ENCODE measurements at regions not wholly inside any gene's neighbourhood (a gene's known extent, or its start where the extent isn't known, plus 50 kb on each side); places are given as distances from the start of the nearest gene placed in this dataset.

DNA sequence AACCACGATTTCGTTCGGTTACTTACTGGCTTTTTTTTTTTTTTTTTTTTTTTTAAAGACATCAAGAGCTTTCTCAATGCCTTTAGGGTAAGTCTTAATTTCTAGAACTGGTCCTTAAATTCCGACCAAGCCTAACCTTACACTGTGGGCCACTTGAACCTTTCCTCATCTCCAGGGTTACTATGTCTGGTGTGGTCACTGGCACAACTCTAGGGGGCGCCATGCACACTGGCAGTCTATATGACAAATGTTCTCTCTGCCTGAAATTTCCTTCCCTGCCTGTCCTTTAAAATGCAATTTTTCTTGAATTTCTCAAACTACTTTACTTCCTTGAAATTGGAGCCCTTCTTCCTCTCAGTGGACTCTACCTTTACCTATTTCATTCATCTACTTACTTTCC is 227.4 kb downstream of the KLF5 start:
- in situ Hi-C loops (cut with MboI; ENCODE audit: low sequenced_read_pairs), result no loop called here

- in situ Hi-C loops (cut with MboI; ENCODE audit: low sequenced_read_pairs), result no loop called here
These were observed 225.5 kb downstream of the KLF5 start for GRCh38 chr13:73284081-73284874.

DNA sequence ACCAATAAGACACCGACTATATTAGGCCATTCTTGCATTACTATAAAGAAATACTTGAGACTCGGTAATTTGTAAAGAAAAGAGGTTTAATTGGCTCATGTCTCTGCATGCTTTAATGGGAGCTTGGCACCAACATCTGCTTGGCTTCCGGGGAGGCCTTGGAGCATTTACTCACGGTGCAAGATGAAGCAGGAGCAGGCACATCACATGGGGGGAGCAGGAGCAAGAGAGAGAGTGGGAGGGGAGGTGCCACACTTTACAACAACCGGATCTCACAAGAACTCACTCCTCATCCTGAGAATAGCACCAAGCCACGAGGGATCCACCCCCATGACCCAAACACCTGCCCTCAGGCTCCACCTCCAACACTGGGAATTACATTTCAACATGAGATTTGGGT is 224.8 kb downstream of the KLF5 start:
- in situ Hi-C loops (cut with MboI; ENCODE audit: low sequenced_read_pairs), result no loop called here

DNA sequence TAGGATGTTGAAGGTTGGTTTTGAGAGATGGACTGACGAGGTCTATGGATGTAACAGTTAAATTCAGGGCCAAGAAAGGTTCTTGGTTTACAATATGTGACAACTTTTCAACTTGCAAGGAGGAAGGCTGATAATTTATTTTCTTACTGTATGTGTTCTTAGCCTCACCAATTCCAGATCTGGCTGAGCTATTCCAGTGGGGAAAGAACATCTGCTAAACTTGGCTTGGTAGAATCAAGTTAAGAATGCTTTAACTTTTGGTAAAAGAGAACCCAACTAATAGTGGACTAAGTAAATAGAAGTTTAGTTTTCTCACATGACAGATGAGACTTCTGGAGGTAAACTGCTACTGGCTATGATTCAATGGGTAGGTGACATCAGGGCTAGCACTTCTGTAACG is 222.9 kb downstream of the KLF5 start:
- in situ Hi-C loops (cut with MboI; ENCODE audit: low sequenced_read_pairs), result no loop called here

GRCh38 chr13:73278186-73278585 is 219.4 kb downstream of the KLF5 start:
- in situ Hi-C loops (cut with MboI; ENCODE audit: low sequenced_read_pairs), result no loop called here

DNA sequence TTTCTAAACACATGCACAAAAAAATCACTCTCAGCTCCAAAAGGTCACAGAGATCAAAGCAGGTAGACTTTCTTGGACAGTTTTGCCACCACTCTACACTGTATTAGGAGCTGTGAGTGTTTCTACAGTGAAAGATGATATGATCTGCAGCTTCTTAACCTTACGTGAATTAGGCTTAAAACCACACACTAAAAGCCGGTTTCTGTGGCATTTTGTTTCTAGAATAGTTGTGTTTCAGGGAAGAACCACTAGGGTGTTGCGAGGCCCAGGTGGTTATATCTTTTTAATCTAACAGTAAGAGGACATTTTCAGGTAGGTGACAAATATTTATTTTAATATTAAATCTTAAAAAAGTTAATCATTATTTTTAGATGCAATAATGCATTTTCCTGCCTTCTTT is 216.4 kb downstream of the KLF5 start:
- in situ Hi-C loops (cut with MboI; ENCODE audit: low sequenced_read_pairs), result no loop called here

DNA sequence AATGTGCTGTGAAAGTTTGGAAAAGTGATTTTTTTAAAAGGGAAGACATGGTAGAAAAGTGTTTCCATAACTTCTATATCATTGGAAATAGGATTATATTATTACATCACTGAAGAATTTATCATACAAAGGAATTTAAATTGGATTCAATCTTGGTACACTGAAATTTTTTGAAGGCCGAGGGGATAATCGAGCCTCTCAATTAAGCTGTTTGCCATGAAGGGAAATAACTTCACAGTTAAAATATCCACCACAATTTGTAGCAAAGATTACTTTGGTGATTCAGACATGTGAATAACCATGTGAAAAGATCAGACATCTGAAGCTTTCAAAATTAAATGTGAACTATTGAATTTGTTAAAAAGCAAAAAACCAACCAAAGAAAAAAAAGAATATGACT is 215.3 kb downstream of the KLF5 start:
- in situ Hi-C loops (cut with MboI; ENCODE audit: low sequenced_read_pairs), result no loop called here

- in situ Hi-C loops (cut with MboI; ENCODE audit: low sequenced_read_pairs), result no loop called here
These were observed 214.9 kb downstream of the KLF5 start for GRCh38 chr13:73273745-73274144.

DNA sequence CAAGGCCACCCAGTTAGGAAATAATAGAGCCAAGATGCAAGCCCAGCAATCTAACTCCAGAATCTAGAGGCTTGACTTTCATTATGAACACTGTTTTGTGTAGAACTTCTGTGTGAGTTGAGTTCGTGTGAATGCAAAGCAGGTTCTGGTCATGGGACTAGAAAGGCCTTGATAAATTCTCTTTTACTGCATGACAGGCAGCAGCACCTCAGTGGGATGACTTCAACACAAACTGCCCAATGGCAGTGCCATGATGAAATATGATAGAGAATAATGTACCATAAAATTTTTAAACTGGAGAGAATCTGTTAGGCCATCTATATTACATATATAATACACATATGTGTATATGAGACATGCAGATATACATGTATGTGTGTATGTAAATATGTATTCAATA is 214.5 kb downstream of the KLF5 start:
- in situ Hi-C loops (cut with MboI; ENCODE audit: low sequenced_read_pairs), result no loop called here

GRCh38 chr13:73272831-73273230 is 214.0 kb downstream of the KLF5 start:
- in situ Hi-C loops (cut with MboI; ENCODE audit: low sequenced_read_pairs), result no loop called here

DNA sequence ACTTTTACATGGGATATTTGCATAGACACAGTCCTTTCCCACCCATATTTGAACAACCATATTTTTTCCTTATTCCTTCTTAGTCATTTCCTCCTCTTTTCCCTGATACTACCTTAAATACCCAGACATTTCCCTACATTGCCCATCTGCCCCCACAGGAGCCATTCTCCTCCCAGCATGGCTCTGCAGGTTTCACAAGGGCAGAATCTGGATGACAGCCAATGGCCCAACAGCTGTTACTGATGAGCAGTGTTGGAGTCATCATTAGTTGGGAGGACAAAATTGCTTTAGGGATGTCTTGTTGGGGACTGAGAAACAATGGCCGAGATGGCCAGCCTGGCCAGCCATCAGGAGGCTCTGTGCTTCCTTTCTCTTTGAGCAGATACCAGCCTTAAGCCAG is 209.5 kb downstream of the KLF5 start:
- in situ Hi-C loops (cut with MboI; ENCODE audit: low sequenced_read_pairs), result no loop called here

- in situ Hi-C loops (cut with MboI; ENCODE audit: low sequenced_read_pairs), result no loop called here
These were observed 207.9 kb downstream of the KLF5 start for GRCh38 chr13:73266640-73267180.

DNA sequence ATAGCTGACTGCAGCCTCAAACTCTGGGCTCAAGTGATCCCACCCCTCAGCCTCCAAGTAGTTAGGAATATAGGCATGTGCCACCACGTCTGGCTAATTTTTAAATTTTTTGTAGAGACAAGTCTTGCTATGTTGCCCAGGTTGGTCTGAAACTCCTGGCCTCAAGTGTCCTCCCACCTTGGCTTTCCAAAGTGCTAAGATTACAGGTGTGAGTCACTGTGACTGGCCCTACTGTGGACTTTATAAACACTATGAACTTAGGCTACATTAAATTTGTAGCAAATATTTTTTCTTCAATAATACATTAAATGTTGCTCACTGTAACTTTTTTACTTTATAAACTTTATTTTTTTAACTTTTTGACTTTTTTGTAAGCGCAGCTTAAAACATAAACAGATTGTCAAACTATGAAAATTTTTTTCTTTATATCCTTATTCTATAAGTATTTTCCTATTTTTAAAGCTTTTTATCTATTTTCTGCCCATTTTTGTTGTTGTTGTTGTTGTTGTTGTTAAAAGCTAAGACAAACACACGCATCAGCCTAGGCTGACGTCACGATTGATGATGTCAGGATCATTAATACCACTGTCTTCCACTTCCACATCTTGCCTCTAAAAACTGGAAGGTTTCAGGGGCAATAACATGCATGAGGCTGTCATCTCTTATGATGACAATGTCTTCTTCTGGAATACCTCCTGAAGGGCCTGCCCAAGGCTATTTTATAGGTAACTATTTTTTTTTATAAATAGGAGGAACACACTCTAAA is 204.2 kb downstream of the KLF5 start:
- in situ Hi-C loops (cut with MboI; ENCODE audit: low sequenced_read_pairs), result no loop called here

DNA sequence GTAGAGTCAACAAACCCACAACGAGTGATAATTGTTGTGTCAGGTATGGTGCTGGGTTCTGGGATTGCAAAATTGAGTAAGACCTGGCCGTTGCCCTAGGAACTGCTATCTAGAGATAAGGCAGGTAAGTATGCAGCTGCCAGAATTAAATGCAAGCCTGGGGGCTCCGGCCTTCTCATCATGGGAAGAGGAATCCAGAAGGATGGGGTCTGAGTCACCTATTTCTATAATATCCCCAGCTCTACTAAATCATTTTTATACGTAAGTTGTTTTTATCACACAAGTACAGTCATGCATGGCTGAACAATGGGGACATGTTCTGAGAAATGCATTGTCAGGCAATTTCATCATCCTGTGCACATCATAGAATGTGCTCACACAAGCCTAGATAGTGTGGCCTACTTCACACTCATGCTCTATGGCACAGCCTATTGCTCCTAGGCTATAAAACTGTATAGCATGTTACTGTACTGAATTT is 203.0 kb downstream of the KLF5 start:
- in situ Hi-C loops (cut with MboI; ENCODE audit: low sequenced_read_pairs), result no loop called here

- in situ Hi-C loops (cut with MboI; ENCODE audit: low sequenced_read_pairs), result no loop called here
These were observed 200.5 kb downstream of the KLF5 start for GRCh38 chr13:73259061-73260017.

DNA sequence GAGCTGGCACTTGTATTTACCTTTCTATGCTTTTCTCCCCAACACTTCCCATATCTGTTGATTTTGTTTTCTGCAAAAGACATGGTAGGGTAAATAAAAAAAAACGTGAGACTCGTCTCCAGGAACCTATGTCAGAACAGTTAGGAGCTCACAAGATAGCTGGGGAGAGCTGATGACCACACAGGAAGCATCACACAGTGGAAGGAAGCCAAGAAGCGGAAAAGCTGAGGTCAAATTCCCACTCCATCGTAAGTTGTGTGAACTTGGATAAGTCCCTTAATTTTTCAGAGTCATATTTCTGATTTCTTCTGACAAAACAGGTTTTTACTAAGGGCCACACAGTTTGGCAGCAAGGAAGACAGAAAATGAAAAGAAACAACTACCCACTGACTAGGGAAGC is 199.6 kb downstream of the KLF5 start:
- in situ Hi-C loops (cut with MboI; ENCODE audit: low sequenced_read_pairs), result no loop called here

- in situ Hi-C loops (cut with MboI; ENCODE audit: low sequenced_read_pairs), result no loop called here
These were observed 196.0 kb downstream of the KLF5 start for GRCh38 chr13:73254827-73255226.

DNA sequence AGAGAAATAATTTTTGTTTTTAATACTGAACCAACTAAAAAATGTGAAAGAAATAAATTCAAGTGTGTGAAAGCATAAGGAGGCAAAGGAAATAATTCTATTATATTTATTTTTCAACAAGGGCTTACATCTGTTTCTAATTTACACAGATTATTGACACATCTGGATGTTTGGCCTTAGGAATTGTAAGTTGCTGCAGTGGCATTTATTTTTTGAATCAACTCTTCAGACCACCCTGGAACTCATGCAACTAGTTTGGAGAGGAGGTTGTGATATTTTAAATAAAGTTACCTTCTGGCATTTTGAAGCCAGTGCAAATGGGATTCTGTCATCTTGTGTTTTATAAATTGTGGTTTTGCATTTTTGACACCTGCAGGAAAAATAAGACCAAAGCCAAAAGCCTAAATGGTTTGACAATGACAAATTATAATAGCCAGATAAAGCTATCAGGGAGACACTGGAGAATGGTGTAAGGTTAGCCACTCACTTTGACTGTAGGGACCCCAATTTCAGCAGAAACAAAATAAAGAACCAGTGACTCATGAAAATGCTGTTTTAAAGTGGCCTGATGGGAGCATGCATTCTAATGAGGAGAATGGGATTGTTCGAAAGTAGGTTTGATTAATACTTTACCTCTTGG is 192.9 kb downstream of the KLF5 start:
- in situ Hi-C loops (cut with MboI; ENCODE audit: low sequenced_read_pairs), result no loop called here

GRCh38 chr13:73250061-73250460 is 191.3 kb downstream of the KLF5 start:
- in situ Hi-C loops (cut with MboI; ENCODE audit: low sequenced_read_pairs), result no loop called here

All from HL-60/S4 treated with retinoic acid at 250 ng/mL for 4 days and 3 days (cell line).